ENCODE measurements at regions not wholly inside any gene's neighbourhood (a gene's known extent, or its start where the extent isn't known, plus 50 kb on each side); places are given as distances from the start of the nearest gene placed in this dataset.

DNA sequence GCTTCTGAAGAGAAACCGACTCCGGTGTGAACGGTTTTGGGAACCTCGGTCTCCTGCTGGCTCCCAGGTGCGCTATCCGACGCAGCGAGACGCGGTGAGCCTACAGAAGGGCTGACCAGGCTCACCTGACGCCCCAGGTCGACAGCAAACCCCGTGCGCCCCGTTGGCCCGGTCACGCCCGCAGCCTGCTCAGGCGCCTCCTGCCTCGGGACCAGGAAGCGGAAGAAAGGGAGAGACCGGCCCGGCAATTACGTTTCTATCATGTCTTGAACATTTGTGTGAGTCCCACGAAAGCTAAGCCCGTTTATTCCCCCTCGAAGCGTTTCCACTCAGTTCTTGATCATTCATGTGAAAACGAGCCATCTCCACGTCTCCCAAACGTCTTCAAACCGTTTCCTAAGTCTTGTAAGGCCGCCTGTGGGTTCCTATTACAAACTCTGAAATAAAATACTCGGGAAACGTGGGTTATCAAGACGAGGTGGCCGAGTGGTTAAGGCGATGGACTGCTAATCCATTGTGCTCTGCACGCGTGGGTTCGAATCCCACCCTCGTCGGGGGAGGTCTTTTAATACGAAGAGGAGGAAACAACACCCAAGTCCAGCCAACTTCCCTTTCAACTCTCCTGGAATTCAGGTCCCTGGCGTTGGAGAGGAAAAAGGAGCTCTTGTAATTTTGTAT lies 150.5 kb upstream of the PRSS16 start:
- TF ChIP-seq EZH2phosphoT487 (IDR thresholded peaks at IDR 0.05; ENCODE audit: insufficient read depth, low read depth) (no peak), EZH2 (IDR thresholded peaks at IDR 0.05; ENCODE audit: insufficient read depth, poor library complexity, severe bottlenecking) (no peak)

All from GM23248 (cell line).